Endothelial cell of umbilical vein (primary cell): ENCODE measurements at regions not wholly inside any gene's neighbourhood (a gene's known extent, or its start where the extent isn't known, plus 50 kb on each side); places are given as distances from the start of the nearest gene placed in this dataset.

ENCODE experiments used
- BruUV-seq: library from RNA; stranded (reverse); fragments of 400-500 nt; replicated peaks from 2 replicates; lab custom pipeline; 2021; lab: Mats Ljungman, UMichigan
- CTCF ChIA-PET: fragments of 300-600, 350-600 bp; sonication (Branson Sonifier 250); formaldehyde crosslinking; loops from one replicate; lab custom pipeline; 2021; ENCODE audit warnings: antibody characterized with exemption, inconsistent platforms; lab: Charles Lee
- POLR2A ChIA-PET: fragments of 300-600, 350-600 bp; sonication (Branson Sonifier 250); formaldehyde crosslinking; loops from one replicate; lab custom pipeline; 2021; ENCODE audit warnings: antibody characterized with exemption, inconsistent platforms; lab: Charles Lee
- DNase-seq: peaks from one replicate; pipeline ENCODE4 v3.0.0-alpha.2; 2011; ENCODE audit warnings: low read depth, low spot score
- FAIRE-seq: peaks from 2 replicates; lab custom pipeline; 2011; peaks lifted over from hg19 to GRCh38; lab: Jason Lieb, UNC
- H2AFZ ChIP-seq: 2 replicates; pipeline ENCODE4 v1.6.0; 2012; ENCODE audit warnings: low read depth, low read length, control low read depth, inconsistent platforms
- H3K27ac ChIP-seq: 2 replicates; pipeline ENCODE4 v1.5.1; 2011; ENCODE audit warnings: low read depth, mild to moderate bottlenecking, control low read depth, low read length, moderate library complexity; ENCODE audit not compliant: insufficient read depth
- H3K27me3 ChIP-seq, 2 experiments: 2 replicates each; pipeline versions ENCODE4 v1.6.0 to v1.6.1; 2011; ENCODE audit warnings: low read length in 2 of 2, mixed read lengths in 1 of 2; ENCODE audit not compliant: control insufficient read depth in 2 of 2, insufficient read depth in 2 of 2
- H3K36me3 ChIP-seq, 2 experiments: 2 replicates in 1 of 2; 3 replicates in 1 of 2; pipeline ENCODE4 v1.5.1; 2011; ENCODE audit warnings: low read length in 2 of 2, mild to moderate bottlenecking in 1 of 2, moderate library complexity in 1 of 2; ENCODE audit not compliant: control insufficient read depth in 2 of 2, insufficient read depth in 2 of 2; ENCODE audit errors: extremely low read depth in 1 of 2
- H3K4me1 ChIP-seq: 3 replicates; pipeline ENCODE4 v1.5.1; 2011; ENCODE audit warnings: mild to moderate bottlenecking, low read length; ENCODE audit not compliant: control insufficient read depth, insufficient read depth; ENCODE audit errors: extremely low read depth
- H3K4me2 ChIP-seq: 2 replicates; pipeline ENCODE4 v1.6.1; 2011; ENCODE audit warnings: low read length, control low read depth, mixed read lengths; ENCODE audit not compliant: insufficient read depth
- H3K4me3 ChIP-seq, 3 experiments: fragments of 200-600 bp in 1 of 3; sonication (generic), shearing (Covaris generic) in 1 of 3; replicated peaks in 1 of 3; 2 replicates each; pipeline ENCODE4 v1.5.1; 2011 to 2016; ENCODE audit warnings: control low read depth in 3 of 3, low read length in 3 of 3, mild to moderate bottlenecking in 2 of 3, inconsistent platforms in 1 of 3, low read depth in 1 of 3, moderate library complexity in 1 of 3; ENCODE audit not compliant: insufficient read depth in 1 of 3
- H3K79me2 ChIP-seq: 2 replicates; pipeline ENCODE4 v1.6.0; 2012; ENCODE audit warnings: low read length, inconsistent platforms; ENCODE audit not compliant: control insufficient read depth, insufficient read depth
- H3K9ac ChIP-seq: replicated peaks from 2 replicates; pipeline ENCODE3; 2011; ENCODE audit warnings: low read length, control low read depth; ENCODE audit not compliant: insufficient read depth; ENCODE audit errors: extremely low read depth
- H3K9me1 ChIP-seq: replicated peaks from 3 replicates; pipeline ENCODE4 v1.6.0; 2011; ENCODE audit warnings: mild to moderate bottlenecking, low read length; ENCODE audit not compliant: control insufficient read depth, insufficient read depth; ENCODE audit errors: extremely low read depth
- H3K9me3 ChIP-seq: replicated peaks from 2 replicates; pipeline ENCODE4 v1.5.1; 2012; ENCODE audit warnings: low read length, inconsistent platforms; ENCODE audit not compliant: control insufficient read depth, insufficient read depth
- H4K20me1 ChIP-seq: replicated peaks from 2 replicates; pipeline ENCODE3; 2011; ENCODE audit warnings: mild to moderate bottlenecking, low read length; ENCODE audit not compliant: control insufficient read depth, insufficient read depth; ENCODE audit errors: extremely low read depth
- CTCF ChIP-seq, 2 donors: IDR thresholded peaks; 1 replicate in 1 of 2; 2 replicates in 1 of 2; pipeline ENCODE4 v1.5.1; 2011; ENCODE audit warnings: low read length in 2 of 2, mild to moderate bottlenecking in 2 of 2, moderate library complexity in 2 of 2, control low read depth in 1 of 2, inconsistent platforms in 1 of 2, low read depth in 1 of 2; ENCODE audit not compliant: insufficient read depth in 1 of 2; ENCODE audit errors: extremely low read depth in 1 of 2
- EZH2 ChIP-seq: IDR thresholded peaks from 2 replicates; pipeline ENCODE4 v1.6.1; 2012; ENCODE audit warnings: borderline replicate concordance, low read depth, mild to moderate bottlenecking, moderate library complexity, low read length, inconsistent platforms; ENCODE audit not compliant: severe bottlenecking
- FOS ChIP-seq: IDR thresholded peaks from 2 replicates; pipeline ENCODE4 v1.6.1; 2011; ENCODE audit warnings: mild to moderate bottlenecking, low read length, moderate library complexity, borderline replicate concordance; ENCODE audit not compliant: insufficient read depth
- GATA2 ChIP-seq: IDR thresholded peaks from 2 replicates; pipeline ENCODE4 v1.7.0; 2011; ENCODE audit warnings: low read depth, mild to moderate bottlenecking, moderate library complexity, mixed read lengths, low read length; ENCODE audit not compliant: insufficient read length, insufficient read depth
- JUN ChIP-seq: IDR thresholded peaks from 2 replicates; pipeline ENCODE4 v1.6.1; 2011; ENCODE audit warnings: borderline replicate concordance, low read depth; ENCODE audit not compliant: insufficient read length, insufficient read depth
- MAX ChIP-seq: IDR thresholded peaks from 2 replicates; pipeline ENCODE4 v1.6.1; 2011; ENCODE audit not compliant: insufficient read depth, insufficient read length
- MYC ChIP-seq: IDR thresholded peaks from one replicate; pipeline ENCODE4 v1.6.1; 2011; ENCODE audit warnings: mild to moderate bottlenecking, low read depth, low read length
- POLR2A ChIP-seq: IDR thresholded peaks from 2 replicates; pipeline ENCODE4 v1.6.1; 2012; ENCODE audit warnings: low read depth, mild to moderate bottlenecking, control low read depth, low read length
- POLR2AphosphoS5 ChIP-seq: IDR thresholded peaks from 2 replicates; pipeline ENCODE4 v1.6.1; 2012; ENCODE audit warnings: low read depth, mild to moderate bottlenecking, control low read depth, low read length, moderate library complexity; ENCODE audit not compliant: insufficient read depth
- dilution Hi-C: fragments of 300-500 bp; cut with MboI; formaldehyde crosslinking; loops from one replicate; pipeline ENCODE4 v1.15.0; 2019; ENCODE audit warnings: low sequenced_read_pairs; ENCODE audit not compliant: extremely low pct_ligation_motif_present
- intact Hi-C: fragments of 100-400 bp; cut with micrococcal nuclease; formaldehyde crosslinking; loops from one replicate; pipeline ENCODE4 v1.10.0; 2022

GRCh38 chr6:33967966-33968724 is 164.3 kb upstream of the MLN start:
- no peak overlapping the region for H3K27ac ChIP-seq
- no TSS peak for BruUV-seq
- dilution Hi-C loops = no loop called here
- no peaks in the 10 kb centered on the region for H3K79me2 ChIP-seq
- TF ChIP-seq MYC (no peak), GATA2 (no peak), POLR2A (no peak), FOS (no peak), MAX (no peak), CTCF (IDR thresholded peaks at IDR 0.05; ENCODE audit: extremely low read depth in 1 of 2, insufficient read depth in 1 of 2, low read depth in 1 of 2, low read length in 2 of 2) (no peak), JUN (no peak), POLR2AphosphoS5 (no peak), EZH2 (no peak)
- no peaks in the 10 kb centered on the region for H3K36me3 ChIP-seq
- no peak overlapping the region for H3K9ac ChIP-seq
- intact Hi-C loops = no loop called here
- H3K9me3 ChIP-seq = no peaks in the 10 kb centered on the region
- ChIA-PET CTCF (interaction anchor here (1.3 kb wide), 1 partner anchor 11 kb away, joined by 3 read pairs; no protein-coding TSS in a partner anchor), POLR2A (no interaction called here)
- FAIRE-seq (no peak), DNase-seq (no peak)
- peaks cover 9 to 24% of the 10 kb centered on the region in 2 experiments for H3K27me3 ChIP-seq
- no peaks in the 10 kb centered on the region for H3K9me1 ChIP-seq
- no peaks in the 10 kb centered on the region for H3K4me1 ChIP-seq
- no peak overlapping the region for H3K4me3 ChIP-seq
- no peak overlapping the region for H2AFZ ChIP-seq
- H4K20me1 ChIP-seq = no peaks in the 10 kb centered on the region
- H3K4me2 ChIP-seq = no peak overlapping the region
